Stimulated activated CD4-positive, alpha-beta T cell treated with anti-CD3 and anti-CD28 coated beads, Interleukin-4, amount 100 ng/mL, for 4 hours (primary cell): ENCODE measurements at regions not wholly inside any gene's neighbourhood (a gene's known extent, or its start where the extent isn't known, plus 50 kb on each side); places are given as distances from the start of the nearest gene placed in this dataset.

Experiments used
- DNase-seq, 2 experiments: peaks; one replicate each; pipeline ENCODE4 v3.0.0-alpha.2; 2020

DNA sequence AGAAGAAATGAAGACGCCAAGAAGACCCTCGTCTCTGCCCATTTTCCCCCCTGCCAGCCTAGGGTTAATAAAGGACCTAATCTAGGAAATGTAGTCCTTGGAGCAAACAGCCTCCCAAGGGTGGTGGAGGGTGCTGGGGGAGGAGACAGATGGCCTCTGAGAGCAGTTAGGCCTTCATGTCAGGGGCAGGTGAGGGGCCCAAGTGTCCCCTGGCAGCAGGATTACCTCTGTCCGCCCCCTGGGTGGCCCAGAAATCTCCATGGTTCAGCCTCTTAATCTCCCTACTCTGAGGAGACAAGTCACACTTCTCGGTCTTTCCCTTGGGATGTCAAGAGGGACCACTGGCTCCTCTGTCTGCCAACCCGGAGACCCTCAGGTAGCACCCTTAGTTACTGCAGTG lies 365.4 kb upstream of the TNRC6C start:
- no peak for DNase-seq

DNA sequence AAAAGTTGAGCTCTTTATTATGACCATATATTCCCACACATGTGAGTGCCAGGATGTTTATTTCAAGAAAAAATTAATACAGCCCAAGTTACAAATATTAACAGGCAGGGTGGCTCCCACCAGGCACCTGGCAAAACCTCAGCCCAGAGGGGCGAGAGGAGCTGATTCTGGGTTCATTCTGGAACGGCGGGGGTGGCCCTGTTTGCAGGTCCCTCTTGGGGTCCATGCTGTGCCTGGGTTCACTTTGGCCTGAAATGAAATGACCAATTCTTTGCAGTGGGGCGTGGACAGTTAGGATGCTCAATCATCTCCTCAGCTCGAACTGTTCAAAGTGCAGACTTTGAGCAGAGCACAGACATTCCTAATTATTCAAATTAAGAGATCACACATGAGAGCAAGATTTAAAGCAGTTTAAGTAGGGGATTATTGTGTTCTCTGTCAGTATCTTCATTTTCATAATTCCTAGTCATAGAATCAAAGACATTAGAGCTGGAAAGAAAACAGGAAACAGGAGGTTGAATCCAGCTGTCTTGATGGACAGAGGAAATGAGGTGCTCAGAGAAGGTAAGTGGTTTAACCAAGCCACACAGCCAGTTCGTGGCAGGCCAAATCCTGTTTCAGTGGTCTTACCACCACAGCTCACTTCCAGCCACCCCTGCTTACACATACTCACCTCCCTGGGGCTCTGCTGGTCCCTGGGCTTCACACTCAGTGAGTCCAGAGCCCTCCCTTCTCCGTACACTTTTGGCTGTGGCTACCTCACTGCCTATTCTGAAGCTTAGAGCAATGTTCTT lies 363.9 kb upstream of the TNRC6C start:
- no peak for DNase-seq

DNA sequence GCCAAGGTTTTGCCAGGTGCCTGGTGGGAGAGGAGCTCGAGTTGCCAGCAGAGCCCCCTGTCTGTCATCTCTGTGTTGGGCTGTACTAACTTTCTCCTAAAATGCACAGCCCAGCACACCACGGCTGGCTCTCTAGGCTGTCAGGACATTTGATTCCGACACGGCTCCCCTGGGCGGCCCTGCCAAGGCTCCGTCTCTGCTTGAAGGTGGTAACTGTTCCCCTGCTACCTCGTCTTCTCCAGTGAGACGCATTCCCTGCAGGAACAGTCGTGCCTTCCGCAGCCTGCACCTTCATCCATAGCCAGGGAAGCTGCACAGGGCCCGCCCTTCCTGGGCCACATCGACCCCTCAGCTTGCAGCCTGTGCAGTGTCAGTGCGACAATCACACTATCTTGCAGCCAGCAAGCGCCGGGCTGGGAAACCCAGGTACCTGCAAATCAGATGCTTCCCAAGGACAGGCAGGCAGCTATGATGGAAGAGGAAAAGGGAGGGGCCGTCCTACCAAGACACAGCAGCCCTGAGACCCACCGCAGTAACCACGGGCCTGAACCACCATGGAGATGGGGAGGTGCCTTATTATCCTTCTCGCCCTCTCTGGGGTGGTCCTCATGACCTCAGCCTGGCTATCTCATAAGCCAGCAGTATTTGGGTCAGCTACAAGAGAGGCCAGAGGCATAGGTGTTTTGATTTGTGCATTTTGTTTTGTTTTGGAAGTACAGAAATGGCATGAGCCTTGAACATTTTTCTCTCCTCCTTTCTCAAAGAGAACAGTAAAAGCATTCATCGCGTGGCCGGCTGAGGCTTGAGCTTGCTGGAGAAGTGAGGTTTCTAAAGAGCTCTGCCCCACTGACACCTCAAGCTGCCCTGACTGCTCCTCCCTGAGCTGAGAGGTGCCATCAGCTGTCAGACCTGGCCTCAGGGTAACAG lies 361.7 kb upstream of the TNRC6C start:
- DNase-seq, result no peak

DNA sequence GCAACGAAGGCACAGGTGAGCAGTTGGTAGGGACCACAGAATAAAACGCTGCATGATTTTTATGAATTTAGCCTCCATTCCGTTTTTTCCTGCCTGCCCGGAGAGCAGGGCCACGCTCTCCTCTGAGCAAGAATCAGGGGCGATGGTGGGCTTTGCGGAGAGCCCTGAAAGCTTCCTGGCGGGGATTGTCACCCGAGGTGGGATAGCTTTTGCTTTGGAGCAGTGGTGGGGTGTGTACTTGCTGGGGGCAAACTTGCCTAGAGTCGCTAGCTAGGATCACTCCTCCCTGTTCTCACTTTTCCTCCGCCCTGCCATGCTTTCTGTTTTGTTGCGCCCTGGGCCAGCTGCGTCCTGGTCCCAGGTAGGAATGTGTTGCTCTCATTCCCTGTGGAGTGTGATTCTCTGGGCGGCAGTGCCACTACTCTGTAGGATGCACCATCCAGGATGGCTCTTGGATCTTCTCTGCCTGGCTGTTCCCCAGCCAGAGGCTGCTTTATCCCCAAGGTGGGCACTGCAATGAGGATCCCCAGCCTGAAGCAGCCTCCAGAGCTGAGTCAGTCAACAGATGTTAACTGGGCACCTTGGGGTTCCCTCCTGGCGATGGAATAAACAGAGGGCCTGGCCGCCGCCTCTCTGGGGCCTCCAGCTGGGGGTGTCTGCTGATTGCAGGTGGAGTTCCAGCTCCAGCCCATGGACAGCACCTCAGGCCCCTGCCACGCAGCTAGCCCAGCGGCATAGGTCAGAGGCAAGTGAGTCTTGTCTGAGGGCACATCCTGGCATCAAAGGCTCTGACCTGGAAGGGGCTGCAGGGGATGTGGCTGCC lies 360.9 kb upstream of the TNRC6C start:
- DNase-seq, result no peak

DNA sequence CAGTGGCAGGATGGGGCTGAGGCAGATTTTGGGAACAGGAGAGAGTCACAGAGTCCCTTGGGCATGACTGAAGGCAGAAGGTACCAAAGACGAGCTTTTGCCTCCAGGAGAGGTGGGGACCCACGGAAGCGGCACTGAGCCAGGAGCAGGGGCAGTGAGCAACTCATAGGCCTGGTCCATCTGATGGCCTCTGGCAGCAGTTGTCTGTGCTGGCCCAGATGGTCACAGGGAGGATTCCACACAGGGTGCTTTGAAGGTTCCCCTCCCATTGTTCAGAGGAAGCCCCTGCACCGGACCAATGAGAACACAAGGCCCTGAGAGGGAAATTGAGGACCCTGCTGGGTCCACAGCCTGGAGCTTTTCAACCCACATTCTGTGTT lies 360.3 kb upstream of the TNRC6C start:
- DNase-seq, result no peak

DNA sequence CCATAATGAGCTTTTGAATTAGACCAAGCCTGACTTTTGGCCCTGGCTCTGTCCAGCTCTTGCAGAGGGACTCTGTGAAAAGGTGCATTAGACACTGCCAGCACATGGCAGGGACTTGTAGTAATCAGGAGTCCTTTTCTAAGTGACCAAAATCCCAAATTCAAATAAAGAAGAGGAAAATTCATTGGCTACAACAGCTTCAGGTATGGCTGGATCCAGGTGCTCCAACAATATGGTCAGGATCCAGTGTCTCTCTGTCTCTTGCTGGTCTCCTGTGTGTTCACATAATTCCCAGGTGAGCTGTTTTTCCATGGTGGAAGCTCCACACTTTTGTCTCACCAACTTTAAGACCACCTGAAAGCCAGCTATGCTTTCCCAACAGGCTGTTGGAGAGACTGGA lies 358.8 kb upstream of the TNRC6C start:
- no peak for DNase-seq

DNA sequence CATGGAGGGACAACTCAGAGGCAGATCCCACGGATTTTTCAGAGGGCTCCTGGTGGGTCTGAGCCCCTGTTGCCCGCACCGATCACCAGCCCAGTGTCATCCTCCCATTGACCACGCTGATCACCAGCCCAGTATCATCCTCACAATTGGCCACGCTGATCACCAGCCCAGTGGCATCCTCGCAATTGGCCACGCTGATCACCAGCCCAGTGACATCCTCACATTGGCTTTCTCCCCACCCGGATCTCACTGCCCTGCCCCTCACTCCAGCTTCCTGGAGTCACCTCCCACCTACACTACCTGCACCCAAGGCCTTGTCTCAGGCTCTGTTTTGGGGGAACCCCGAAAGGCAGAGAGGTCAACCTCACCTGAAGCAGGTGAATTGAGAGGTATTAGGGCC lies 358.2 kb upstream of the TNRC6C start:
- DNase-seq, result no peak

DNA sequence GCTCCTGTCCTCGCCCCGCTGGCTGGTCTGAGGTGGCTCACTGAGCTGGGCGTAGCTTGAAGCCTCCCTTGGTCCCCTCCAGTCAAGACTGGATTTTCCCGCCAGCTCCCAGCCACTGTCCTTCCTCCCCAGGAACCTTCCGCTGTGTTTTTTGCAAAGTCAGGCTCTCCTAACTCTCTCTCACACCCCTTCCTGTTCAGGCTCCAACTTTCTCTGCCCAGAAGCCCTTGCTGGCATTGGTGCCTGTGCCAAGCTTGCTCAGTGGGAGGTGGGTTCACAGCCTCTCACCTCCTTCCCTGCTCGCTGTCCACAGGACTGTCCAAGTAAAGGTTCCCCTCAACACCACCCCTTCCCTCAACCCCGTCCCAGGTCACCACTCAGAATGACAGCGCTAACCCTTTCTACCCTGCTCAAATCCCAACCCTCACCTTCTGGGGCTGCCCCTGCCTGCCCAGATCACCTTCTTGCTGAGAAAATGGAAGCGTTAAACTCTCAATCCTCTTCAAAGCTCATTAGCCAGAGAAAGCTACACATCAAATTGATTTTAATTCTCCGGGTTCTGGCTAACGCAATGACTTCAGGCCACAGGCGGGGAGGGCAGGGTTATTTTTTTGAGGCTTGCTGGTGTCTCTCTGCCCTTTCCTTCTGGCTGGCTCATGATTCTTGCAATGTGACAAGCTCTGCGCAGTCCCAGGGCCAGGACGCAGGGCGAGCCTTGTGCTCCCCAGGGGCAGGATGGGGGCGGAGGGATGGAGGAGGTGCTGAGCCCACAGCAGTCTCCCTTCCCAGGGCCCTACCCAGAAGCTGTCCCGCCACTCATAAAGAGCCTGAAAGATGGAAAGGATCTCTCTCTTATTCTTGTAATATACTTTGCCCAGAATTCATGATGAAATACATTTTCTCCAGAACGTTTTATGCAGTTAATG lies 357.2 kb upstream of the TNRC6C start:
- no peak for DNase-seq

DNA sequence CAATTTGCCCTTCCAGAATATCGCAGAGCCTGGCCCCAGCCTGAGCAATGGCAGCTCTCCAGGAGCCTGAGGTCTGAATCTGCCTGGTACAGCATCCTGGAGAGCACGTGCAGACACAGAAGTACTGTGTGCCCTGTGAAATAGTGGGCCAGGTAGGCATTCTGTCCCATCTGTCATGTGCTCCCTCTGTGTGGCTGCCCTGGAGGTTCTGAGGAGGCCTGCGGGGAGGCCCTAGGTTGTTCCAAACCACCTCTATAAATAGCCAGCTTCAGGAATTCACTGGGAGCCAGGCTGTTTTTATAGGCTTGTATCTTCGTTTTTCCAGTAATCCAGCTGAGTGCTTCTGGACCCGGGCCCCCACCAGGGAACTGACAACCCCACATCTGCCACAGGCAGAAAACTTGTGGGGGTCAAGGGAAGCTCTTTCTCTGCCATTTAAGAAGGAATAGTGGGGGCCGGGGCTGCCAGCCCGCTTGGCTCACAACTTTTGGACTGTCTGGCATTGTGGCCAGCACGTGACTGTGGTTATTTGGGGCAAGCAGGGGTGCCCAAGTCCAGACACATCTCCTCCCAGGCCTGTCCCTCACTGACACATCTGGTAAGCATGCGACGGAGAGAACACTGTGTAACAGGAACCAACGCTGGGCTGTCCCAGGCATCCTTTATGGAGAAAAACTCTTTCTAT lies 356.3 kb upstream of the TNRC6C start:
- no peak for DNase-seq

DNA sequence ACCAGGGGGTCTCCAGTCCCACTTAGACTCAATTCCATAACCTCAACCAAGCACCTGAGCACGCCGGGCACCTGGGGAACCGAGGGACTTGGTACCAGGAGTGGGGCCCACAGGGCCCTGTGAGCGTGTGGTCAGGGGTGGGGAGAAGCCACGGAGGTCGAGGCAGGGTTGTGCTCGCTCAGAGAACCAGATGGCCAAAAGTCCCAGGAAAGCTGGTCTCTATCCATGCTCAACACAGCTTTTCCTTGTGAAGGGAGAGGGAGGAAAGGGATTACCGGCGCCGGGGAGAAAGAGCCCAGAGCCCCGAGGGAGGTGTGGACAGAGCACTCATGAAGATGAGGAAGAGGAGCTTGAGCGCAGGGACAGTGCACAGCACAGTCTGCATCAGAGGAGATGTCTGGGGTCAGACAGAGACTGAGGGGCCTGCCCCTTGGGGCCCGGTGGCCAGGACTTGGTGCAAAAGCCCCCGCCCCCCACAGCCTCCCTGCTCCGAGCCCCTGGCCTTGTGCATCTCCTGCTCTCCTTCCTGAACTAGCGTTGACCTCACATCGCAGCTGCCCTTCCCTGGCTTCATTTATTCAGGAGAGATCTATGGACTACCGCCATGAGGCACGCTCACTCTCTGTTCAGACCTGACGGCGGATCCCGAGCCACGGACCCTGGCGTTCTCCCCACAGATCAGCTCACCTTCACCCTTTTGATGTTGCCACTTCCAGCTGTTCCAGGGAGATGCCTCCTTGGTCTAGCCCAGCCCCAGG lies 355.4 kb upstream of the TNRC6C start:
- no peak for DNase-seq

DNA sequence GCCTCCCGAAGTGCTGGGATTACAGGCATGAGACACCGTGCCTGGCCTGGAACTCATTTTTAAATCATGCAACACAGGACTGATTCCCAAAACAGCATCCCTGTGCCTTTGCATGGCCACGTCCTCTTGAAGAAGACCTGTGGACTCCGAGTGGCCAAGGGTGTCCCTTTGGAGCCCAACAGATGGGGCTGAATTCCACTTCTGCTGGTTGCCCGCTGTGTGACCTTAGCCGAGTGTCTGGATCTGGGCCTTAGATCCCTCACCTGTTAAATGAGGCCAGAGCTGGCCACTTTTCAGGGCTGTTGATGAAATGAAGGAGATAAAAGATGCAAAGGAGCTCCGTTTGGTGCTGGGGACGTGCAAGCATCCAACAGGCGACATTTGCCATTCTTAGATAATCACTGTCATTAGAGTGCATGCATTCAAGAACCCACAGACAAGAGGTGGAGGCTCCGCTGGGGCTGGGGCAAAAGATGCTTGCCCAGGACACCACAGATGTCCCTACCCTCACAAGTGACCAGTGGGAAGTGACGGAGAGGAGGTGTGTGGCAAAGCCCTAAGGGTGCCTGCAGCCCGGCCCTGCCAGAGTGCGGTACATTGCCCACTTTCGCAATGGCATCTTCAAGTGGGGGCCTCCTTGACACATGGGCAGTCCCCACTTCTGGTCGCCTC lies 354.1 kb upstream of the TNRC6C start:
- DNase-seq, result no peak

DNA sequence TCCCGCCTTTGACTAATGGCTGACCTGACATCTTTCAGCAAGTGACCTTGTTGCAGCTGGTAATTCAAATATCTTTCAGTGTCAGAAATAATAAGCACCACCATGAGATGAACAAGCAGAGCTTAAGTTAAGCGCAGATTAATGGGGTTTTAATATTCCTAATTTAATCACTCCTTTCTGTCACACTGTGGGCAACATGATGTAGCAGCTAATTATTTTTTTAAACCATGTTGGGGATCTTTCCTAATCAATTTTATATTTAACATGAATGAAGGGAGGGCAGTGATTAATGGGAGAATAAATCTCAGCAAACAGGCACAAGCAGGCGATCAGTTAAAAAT lies 353.6 kb upstream of the TNRC6C start:
- no peak for DNase-seq

DNA sequence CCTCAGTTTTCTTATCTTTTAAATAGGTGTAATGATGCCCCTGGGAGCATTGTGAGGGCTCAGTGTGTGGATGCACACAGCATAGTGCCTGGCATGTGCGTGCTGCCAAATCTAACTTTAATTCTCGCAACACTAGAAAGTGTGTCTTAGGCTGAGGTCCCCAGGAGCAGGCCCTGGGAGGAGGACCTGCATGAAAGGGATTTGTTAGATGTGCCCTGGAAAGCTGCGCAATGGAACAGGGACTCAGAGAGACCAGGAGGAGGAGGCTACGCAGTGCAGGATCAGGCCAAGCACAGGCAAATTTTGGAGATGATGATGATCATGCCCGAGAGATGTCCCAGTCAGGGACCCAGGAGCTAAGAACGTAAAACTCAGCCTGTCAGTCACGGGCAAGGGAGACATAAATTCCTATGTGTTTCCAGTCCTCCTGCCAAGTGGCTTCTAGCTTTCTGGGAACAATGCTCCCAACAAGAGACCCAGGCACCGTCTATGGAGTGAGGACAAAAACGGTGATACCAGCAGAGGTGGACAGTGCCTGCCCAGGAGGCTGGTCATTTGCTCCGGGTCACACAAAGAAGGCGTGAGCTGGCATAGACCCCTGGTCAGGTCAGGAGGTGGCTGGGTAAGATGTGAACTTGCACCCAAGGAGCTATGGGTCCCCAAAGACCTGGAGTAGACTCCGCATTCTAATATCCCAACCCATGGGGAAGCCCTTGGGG lies 352.2 kb upstream of the TNRC6C start:
- no peak for DNase-seq

DNA sequence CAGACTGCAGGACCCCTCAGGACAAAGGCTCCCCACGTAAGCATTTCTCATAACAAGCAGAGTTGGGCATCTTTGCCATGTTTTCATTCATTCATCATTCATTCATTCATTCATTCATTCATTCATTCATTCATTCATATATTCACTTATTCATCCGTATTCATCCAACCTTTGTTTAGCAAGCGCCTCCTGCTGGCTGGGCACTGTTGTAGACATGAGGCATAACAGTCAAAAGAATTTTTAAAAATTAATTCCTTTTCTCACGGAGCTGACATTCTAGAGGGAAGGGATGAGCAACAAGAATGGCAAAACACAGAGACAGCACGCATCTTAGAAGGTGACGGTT lies 351.7 kb upstream of the TNRC6C start:
- no peak for DNase-seq

DNA sequence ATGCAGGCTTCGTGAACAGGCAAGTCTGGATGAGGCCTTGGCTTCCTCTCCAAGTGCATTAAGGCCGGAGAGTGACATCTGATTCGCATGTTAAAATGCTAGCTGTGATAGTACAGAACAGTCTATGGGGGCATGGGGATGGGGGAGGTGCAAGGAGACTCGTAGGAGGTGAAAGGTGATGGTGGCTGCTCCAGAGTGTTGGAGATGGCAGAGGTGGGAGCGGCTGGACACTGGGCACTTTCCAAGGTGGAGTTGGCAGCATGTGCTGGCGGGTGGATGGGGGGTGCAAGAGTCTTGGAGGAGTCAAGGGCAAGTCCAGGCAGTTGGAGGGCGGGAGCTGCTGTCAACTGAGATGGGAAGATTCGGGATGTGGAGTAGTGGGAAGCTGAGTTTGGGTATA lies 350.9 kb upstream of the TNRC6C start:
- no peak for DNase-seq

DNA sequence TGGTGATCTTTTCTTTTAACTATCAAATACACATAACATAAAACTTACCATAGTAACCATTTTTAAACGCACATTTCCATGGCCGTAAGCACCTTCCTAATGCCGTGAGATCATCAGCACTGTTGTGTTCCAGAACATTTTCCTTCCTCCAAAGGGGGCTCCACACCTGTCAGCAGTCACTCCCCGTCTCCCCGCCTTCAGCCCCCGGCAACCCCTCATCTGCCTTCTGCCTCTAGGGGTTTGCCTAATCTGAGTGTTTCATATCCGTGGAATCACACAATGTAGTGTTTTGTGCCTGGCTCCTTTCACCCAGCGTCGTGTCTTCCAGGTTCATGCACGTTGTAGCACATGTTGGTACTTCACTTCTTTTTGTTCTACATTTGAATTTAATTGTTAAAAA lies 350.1 kb upstream of the TNRC6C start:
- DNase-seq, result no peak

DNA sequence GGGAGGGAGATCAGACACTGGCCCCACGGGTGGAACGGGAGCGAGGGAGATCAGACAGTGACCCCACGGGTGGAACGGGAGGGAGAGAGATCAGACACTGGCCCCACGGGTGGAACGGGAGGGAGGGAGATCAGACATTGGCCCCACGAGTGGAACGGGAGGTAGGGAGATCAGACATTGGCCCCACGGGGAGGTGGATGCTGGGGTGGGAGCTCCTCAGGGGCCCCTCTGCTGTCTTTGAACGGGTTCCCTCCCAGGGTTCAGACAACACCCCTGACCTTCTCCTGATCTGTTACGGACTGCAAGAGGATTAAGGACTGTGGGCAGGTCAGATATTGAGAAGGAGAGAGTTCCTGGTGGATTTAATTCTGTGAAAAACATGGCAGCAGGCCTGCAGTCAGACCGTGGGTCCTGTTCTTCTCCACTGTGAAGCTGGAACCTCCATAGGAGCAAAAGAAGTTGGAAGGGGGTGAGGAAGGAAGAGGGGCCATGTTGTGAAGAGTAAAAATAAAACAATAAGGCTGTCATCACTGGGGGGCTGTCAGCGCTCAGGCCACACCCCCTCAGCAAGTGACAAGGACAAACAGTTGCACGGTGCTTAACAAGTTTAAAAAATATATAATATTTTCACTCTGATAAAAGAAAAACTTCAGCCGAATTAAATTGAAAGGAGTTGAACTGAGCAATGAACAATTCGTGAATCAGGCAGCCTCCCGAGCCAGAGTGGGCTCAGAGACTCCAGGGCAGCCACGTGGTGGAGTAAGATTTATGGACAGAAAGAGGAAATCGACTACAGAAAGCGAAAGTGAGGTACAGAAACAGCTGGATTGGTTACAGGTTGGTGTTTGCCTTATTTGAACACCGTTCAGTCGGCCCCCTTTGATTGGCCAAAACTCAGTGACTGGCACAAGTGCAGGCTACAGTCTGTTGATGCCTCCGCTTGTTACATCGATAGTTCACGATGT lies 348.7 kb upstream of the TNRC6C start:
- DNase-seq, result peak; percentile 36 to 71

DNA sequence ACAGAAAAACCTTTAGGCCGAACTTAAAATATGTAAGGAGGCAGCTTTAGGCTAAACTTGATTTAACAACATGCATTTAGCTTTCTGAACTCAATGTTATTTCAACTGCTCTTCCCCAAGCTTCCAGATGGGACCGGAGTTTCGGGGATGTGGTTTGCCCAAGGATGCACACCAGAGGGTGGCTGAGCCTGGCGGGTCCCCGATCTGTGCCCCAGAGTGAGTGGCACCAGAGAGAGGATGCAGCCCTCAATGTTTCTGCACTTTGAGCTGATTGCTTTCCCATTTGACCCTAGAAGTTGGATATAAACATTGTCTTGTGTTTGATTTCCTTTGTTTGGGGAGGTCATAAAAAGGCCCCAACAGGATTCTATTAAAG lies 348.0 kb upstream of the TNRC6C start:
- no peak for DNase-seq
